DND-41 (cell line): ENCODE measurements at regions not wholly inside any gene's neighbourhood (a gene's known extent, or its start where the extent isn't known, plus 50 kb on each side); places are given as distances from the start of the nearest gene placed in this dataset.

Source experiments
- EZH2 ChIP-seq: IDR thresholded peaks from 3 replicates; pipeline ENCODE4 v1.6.1; 2012; ENCODE audit warnings: borderline replicate concordance, low read depth, mild to moderate bottlenecking, moderate library complexity, low read length, inconsistent platforms; ENCODE audit not compliant: severe bottlenecking
- TF ChIP-seq, protein P1 (sequence below): IDR thresholded peaks from 2 replicates; pipeline ENCODE4 v1.5.1; 2012; ENCODE audit warnings: borderline replicate concordance, low read length, moderate library complexity, mild to moderate bottlenecking; ENCODE audit not compliant: poor library complexity, severe bottlenecking; ENCODE audit errors: extremely low read depth

DNA sequence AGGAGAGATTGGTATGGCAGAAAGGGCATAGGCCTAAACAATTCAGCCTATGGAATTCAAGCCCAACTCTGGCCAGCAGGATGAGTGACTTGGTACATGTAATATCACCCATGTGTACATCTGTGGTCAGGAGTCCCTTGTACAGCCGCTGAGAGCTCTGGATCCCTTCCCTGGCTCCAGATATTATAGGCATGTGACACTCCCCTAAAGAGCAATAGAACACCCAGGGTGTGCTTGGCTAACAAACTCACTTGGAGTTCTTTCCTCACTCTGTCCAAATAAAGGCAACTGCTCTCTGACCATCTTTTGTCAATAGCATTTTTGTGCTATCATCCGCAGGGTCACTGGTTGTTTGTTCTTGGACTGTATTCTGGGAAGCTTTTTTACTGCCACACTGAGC, 197.4 kb upstream of the NCKAP5 start:
- TF ChIP-seq, protein P1, sequence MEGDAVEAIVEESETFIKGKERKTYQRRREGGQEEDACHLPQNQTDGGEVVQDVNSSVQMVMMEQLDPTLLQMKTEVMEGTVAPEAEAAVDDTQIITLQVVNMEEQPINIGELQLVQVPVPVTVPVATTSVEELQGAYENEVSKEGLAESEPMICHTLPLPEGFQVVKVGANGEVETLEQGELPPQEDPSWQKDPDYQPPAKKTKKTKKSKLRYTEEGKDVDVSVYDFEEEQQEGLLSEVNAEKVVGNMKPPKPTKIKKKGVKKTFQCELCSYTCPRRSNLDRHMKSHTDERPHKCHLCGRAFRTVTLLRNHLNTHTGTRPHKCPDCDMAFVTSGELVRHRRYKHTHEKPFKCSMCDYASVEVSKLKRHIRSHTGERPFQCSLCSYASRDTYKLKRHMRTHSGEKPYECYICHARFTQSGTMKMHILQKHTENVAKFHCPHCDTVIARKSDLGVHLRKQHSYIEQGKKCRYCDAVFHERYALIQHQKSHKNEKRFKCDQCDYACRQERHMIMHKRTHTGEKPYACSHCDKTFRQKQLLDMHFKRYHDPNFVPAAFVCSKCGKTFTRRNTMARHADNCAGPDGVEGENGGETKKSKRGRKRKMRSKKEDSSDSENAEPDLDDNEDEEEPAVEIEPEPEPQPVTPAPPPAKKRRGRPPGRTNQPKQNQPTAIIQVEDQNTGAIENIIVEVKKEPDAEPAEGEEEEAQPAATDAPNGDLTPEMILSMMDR = no peak
- TF ChIP-seq EZH2 = no peak
